NCI-H460 (cell line): ENCODE measurements at regions not wholly inside any gene's neighbourhood (a gene's known extent, or its start where the extent isn't known, plus 50 kb on each side); places are given as distances from the start of the nearest gene placed in this dataset.
"Not testable (repeated sequence)": the region's sequence is repeated elsewhere in the genome, so short reads cannot be mapped to it uniquely, and the experiment has no call there.

Source experiments
- DNase-seq: peaks from one replicate; pipeline ENCODE4 v3.0.0-alpha.2; 2016; ENCODE audit warnings: low read depth; ENCODE audit errors: extremely low read depth

DNA sequence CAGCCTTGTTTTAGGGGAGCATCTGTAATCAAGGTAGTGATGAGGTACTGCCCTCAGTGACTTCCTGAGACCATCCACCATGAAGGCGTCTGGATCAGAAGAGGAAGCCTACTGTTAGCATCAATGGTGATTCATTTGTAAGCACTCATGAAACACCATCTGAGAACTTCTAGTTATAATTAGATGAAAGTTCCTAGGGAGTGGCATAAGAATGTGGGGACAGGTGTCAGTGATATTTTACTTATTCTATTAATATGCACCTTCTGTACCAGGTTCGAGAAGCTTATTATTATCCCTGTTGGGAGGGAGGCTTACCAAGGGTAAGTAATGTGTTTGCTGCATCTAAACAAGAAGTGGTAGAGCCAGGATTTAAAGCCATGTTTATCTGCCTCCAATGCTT, 295.8 kb upstream of the TBL1XR1 start:
- DNase-seq, result no peak

DNA sequence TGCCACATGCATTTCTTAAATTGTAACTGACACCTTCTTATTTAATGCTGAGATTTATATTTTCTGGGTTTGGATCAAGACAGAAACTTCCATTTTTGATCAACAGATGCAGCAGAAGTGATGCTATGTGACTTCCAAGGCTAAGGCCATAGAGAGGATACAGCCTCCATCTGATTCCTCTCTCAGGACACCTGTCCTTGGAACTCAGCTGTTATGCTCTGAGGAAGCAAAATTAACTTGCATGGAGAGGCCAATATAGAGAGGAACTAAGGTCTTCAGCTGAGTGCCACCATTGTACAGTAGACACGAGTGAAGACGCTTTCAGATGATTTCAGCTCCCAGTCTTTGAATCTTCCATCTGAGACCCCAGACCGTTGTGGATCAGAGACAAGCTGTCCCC, 296.9 kb upstream of the TBL1XR1 start:
- no peak for DNase-seq

DNA sequence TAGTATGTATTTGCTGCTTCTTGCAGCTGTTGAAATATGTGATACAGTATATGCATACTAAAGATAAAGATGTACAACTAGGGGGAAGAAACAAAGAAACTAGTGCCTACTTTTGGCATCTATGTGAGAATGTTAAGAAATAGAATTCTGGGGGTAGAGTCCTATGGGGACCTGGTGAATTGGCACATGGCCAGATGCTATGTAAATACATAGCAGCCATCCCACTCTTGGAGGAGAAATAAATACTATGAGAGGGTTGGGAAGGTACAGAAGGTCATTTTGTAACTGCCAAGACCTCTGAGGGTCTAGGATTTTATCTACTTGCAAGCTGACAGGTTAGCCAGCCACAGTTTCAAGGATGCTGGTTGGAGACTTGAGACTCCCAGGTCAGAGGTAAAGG, 298.3 kb upstream of the TBL1XR1 start:
- DNase-seq, result no peak

DNA sequence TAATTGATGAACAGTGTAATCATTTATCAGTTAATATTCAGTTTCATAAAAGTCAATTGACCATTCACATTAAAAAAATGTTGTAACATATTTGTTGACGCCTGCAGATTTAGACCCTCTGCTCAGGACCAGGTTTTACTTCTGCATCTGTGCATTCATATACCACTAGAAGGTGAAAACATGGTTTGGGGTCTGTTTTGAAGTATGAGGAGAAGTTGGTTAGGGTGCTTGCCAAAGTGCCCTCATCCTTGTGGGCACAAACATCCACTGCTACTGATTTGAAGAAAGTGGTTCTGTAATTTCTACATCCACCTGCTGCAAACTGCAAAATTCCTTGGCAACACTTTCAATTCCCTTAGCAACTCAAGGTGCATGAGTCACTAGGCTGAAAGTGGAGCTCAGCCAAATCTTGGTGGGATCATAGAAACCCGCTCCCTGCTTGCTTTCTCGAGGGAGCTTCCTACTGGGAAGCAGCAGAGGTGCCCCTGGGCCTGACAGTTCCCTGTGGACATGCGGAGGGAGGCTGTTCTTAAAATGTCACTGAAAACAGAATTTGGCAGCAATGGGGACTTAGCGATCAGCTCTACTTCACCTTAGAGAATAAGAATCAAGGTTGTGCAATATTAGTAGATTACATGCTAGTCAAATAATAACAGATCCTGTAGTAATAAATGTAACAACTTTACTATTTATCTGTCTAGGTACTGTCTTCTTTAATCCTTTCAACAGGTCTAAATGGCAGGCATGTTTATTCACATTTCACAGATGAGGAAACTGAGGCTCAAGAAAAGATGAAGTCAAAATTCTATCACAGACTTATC, 301.0 kb upstream of the TBL1XR1 start:
- DNase-seq, result no peak

DNA sequence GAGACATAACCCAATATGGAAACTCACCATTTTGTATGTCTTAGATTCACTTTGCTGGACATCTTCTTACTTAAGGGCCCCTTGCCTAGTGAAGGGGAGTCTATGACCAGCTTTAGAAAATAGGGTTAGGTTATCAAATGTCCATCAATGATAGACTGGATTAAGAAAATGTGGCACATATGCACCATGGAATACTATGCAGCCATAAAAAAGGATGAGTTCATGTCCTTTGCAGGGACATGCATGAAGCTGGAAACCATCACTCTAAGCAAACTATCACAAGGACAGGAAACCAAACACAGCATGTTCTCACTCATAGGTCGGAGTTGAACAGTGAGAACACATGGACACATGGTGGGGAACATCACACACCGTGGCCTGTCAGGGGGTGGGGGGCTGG, 301.8 kb upstream of the TBL1XR1 start:
- DNase-seq, result not testable (repeated sequence)

DNA sequence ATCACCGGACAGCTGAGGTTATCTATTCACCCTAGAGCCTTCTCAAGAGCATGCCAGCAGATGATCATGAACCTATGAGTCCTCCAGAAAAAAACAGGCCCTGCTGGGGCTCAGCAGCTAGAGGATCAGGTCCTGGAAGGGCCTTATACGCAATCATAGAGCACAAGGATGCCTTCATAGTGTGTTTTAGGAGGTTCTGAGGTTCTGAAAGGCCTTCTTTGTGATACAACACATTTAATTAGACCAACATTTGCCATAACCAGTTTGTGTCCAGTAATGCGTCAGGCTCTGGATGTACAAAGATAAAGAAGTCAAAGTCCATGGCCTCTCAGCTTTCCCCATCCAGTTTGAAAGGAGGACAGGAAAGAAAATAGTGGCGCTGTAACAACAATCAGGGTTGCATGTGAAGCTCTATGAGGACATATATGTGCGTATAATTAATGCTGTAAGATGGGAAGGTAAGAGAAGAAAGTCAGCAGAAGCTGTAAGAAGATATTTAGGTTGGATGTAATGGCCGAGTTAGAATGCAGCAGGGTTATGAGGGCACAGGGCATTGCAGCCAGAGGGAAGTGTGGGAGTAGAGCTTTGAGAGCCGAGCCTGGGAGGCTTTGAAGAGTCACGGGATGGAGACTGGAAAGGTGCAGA, 302.6 kb upstream of the TBL1XR1 start:
- DNase-seq, result no peak

DNA sequence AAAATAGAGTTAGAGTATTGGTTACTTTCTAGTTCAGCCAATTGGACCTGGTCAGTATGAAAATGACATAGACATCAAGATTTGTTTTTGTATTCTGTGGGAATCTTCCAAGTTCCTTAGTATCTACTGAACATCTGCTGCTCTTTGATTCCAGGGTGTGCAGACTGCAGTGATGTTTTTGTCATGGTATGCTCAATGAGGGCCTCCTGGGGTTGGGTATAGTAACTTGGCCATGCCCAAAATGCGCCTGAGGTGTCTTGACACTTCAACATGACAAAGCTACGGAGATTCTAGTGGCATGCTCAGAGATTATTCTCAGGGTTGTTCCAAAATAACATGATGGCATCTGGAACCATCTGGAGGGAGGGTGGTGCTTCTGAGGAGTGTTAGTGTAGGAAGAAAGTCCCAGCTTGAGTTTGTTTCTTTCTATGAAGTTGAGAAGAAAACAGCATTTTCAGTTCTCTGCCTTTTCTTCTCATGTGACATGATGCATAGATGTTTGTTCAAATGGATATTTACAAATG, 313.5 kb upstream of the TBL1XR1 start:
- DNase-seq, result no peak

DNA sequence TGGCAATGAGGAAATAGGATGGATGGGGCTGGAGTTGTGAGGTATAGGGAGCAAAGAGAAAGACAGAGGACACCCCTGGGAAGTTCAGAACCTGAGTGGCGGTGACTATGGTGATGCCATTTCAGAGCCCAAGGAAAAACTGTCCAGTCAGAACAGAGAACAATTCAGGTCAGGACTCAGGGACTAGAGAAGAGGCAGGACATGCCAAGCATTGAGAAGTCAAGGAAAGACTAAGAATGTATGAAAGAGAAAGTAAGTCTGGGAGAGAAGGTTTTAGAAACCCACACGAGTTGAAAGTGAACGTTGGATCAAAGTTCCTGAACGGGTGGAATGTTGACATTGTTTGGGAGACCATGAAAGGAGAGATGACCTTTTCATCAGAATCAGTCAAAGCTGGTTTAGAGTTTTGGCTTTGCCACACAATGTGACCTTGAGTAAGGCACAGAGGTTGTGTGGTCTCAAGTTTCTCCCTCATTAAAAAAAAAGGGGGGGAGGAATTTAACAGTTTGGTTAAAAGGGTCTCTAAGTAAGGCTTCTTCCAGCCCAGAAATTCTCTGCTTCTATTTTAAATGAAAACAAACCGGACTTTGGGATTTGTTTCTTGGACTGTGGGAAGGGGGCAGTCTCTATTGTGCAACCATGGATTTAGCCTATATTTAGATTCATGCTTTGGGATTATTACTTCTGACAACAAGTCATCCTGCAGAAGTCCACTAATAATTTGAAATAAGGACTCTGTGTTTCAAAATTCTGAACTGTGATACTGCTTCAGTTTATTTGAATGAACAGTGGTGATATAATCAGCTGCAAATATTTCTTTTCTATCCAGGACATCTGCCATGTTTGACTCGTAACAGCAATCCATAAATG, 315.9 kb upstream of the TBL1XR1 start:
- DNase-seq, result no peak

DNA sequence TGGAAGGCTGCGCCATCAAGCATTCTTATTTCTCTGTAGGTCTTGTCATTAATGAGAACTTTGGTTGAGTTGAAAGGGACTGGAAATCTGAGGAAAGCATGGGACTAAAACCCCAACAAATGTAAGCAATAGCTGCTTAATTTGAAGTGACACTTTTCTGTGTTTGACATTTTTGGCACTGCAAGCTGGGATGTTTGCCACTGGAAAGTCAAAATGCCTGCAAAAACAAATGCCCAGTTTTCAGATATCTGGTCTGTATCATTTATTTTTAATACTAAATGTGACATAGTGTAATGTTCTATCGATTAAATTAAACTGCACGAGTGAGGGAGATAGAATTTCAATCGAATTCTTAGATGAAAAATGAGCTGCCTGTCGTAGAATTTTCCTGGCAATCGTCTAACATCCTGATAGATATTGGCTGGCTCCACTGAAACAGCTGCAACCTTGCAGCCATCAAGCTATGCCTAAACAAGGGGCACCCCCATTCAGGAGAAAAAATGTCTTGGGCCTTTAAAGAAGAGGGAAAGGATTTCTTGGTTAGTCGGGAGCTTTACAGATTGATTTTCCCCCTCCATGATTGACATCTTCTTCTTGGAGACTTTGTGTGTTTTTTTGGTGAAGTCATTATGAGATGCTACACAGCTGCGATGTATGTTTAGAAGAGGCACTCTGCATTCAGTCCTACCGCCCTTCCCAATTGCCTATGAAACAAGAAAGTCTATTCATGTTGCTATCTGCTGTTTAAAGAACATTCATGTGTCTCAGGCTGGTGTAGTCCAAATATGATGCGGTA, 316.7 kb upstream of the TBL1XR1 start:
- no peak for DNase-seq

DNA sequence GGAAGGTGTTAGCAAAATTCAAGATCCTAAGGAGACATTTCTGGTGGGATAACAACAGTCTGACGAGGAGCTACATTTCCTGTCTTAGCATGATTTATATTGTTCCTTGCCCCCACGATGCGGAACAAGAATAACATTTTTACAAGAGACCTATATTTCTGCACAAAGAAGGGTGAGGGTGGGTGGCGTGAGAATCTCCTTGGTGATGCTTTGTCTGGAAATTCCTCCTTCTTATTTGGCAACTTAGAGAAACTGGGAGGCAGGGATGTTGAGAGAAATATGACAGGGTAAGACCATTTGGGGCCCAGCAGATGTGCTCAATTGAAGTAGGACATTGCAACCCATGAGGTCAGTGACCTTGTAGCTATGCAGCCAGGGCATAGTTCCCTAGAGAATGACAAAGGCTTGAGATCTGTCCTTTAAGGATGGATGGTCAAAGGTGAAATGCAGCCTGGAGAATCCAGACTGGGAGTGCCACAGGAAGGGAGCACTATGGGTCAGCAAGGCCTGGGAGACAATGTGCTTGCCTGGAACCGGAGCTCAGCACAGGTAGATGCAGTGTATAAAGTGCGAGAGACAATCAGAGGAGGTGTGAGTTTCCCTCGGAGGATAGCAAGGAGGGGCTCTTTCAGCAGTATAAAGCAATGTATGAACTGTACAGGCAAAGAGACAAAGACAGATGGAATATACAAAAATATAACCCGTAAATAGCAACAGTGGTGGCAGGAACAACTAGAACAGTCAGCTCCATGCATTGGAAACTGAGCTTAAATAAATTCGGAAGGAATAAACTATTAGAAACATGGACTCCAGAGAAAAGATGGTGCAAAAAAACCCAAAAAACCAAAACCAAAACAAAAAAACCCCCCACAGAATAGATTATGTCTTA, 317.6 kb upstream of the TBL1XR1 start:
- no peak for DNase-seq

DNA sequence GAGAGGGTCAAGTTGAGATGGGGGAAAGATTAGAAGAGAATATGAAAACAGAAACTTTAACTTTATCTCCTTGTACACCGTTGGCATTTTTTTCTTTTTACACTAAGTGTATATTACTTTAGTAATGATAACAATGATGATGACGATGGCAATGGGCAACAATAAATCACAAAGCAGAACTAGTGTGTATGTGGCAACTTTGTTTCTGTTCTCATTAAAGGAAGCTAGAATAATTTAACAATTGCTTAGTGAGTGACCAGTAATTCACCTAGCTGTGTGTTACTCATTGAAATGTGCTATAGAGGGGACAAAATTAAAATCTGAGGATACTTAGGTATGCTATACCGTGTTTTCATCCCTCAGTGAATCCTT, 318.5 kb upstream of the TBL1XR1 start:
- DNase-seq, result no peak

DNA sequence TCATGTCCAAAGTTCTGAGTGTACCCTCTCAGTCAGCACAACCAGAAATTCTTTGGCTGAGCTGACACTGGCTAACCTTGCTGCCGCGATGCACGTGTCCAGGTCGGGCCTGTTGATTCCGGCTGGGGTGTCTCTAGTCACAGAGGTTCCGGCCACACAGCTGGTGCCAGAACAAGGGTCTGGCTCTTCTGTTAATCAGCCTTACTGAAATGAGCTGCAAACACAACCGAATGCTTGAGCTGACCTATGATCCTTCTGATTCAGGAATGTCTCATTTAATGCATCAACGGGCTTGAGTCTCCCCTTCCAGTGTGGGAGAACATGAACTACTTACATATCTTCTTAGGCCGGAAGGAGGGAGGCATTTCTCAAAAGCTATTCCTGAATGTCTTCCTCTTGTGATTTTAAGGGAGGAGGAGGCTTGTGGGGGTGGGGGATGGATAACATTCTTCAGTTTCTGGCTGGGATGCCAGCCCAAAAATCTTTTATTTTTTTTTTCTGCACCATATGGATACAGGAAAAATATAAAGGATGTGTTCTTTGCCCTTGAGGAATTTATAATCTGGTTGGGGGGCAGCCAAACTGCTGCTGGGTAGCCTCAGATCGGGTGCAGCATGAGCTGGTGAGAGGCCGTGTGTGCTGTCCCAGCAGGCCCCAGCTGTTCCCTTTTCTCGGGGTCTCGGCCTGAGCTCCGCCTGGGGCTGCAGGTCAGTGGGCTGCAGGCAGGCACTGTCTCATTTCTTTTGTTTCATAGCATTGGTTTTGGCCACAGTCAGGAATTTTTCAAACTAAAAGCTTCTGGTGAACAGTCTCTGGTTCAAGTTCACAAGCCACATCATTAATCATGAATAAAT, 319.1 kb upstream of the TBL1XR1 start:
- no peak for DNase-seq

DNA sequence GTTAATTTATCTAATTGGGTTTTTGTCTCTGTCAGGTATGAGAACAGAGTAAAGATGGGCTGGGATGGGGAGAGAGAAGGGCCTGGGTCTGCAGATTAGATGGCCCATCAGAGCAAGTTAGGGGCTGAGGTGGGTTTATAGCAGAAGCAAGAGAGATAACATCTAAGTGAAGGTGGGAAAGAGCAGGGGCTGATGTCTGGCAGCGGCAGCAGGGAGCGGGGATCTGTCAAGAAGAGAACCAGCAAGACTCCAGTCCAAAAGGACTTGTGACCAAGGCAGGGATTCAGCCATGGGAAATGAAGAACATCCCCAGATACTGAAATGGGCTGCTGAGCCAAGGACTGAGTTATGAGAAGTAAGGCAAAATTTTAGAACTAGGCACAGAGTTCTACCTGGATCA, 320.6 kb upstream of the TBL1XR1 start:
- no peak for DNase-seq

DNA sequence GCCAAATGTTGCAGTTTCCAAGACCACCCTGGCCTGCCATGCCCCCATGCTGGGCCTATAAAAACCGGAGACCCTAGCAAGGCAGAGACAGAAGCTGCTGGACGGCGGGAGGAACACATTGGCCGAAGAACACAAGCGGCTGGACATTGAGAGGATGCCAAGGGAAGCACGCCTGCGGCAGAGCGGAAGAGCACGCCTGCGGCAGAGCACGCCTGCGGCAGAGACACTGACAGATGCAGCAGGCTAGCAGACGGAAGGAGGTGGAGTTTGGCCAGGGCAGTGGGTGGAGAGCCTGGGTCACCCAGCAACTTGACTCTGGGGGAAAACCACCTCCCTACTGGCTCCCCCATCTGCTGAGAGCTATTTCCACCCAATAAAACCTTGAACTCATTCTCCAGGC, 322.3 kb upstream of the TBL1XR1 start:
- DNase-seq, result no peak

DNA sequence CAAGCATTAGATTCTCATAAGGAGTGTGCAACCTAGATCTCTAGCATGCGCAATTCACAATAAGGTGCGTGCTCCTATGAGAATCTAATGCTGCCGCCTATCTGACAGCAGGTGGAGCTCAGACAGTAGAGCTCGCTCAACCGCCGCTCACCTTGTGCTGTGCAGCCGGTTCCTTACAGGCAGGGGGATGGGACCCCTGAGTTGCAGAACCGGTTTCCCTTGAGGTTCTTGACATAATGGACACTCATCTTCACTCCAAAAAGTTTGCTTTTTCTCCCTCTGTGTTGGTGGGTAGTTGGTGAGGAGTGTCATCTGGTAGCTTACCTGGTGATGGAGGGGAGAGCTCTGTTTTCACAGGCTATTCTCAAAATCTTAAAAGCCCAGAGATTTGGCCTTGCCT, 324.0 kb upstream of the TBL1XR1 start:
- DNase-seq, result no peak

DNA sequence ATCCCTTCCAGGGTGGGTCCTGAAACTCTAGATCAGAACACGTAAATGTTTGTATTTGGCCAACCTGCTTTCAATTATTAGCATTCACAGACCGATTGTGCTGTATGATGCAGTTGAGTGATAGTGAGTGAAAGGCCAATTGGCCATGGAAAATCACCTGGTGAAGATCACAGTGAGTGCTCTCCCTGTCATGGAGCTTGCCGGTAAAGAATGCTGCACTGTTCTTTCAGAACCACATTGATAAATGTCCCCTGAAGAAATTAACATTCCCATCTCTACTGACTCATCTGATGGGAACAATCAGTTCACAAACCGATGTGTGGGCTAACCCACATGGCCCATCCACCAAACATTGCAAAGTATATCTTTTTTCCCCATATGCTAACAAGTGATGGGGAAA, 324.8 kb upstream of the TBL1XR1 start:
- no peak for DNase-seq

DNA sequence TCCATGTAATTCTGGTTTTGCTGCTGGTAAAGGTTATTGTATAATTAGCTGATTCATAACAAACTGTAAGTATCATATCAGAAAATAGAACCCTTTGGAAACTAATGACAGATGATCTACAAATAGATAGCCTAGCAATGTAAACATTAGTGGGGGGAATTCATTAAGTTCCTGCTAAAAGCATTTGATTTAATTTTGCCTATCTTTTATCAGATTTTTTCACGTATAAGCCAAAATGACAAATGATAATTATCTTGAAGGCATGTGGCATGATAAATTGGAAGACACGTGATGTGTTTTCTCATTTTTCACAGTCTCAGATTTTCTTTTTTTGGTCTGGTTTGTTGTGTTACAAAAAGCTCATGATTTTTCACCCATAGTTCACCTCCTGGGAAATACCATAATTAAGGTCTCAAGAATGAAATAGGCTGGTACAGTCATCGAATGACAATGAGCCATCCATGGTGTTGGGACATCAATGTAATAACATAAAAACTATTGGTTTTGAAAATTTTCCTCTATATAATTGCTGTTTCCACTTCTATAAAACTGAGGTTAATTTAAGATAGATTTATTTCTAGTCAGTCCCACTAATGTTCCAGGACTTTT, 325.9 kb upstream of the TBL1XR1 start:
- DNase-seq, result no peak

DNA sequence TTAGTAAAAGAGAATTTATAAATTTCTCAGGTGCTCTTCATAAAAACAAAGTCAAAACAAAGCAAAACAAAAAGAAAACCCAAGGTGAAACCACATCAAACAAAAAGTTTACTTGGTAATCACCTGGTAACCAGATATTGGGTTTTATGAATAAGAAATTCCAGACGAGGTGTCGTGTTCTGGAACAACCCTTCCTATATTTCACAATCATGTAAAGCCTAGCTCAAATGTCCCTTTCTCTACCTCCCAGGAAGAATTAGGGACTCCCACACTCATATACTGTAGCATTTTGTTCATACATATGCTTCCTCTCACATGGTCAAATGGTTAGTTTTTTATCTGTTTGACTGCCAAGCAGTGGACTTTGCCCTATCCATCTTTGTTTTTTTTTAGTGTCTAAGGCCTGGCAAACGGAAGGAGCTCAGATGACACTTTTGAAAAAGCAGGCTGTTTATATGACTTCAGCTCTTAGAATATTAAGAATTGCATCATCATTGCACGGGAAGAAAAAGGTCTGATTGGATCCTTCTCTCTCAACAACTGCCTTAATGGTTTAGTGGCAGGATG, 326.7 kb upstream of the TBL1XR1 start:
- no peak for DNase-seq
